PC-3 (cell line): ENCODE measurements at regions not wholly inside any gene's neighbourhood (a gene's known extent, or its start where the extent isn't known, plus 50 kb on each side); places are given as distances from the start of the nearest gene placed in this dataset.
"Not testable (repeated sequence)": the region's sequence is repeated elsewhere in the genome, so short reads cannot be mapped to it uniquely, and the experiment has no call there.

Source experiments
- ATAC-seq: fragments of 200-7000 bp; cut with Tn5 transposase; 2 replicates; pipeline ENCODE4 v1.9.1; 2020; ENCODE audit warnings: mild to moderate bottlenecking, moderate library complexity
- BruUV-seq: library from RNA; stranded (reverse); fragments of 400-500 nt; replicated peaks from 2 replicates; lab custom pipeline; 2021; lab: Mats Ljungman, UMichigan
- CTCF ChIA-PET: fragments of 300-600 bp; sonication (Branson Sonifier 250); formaldehyde crosslinking; loops from one replicate; lab custom pipeline; 2022; ENCODE audit warnings: antibody characterized with exemption; lab: Charles Lee
- POLR2A ChIA-PET: fragments of 300-600 bp; sonication (Branson Sonifier 250); formaldehyde crosslinking; loops from one replicate; lab custom pipeline; 2022; ENCODE audit warnings: antibody characterized with exemption; ENCODE audit not compliant: unreplicated experiment; lab: Charles Lee
- DNase-seq: peaks from one replicate; pipeline ENCODE4 v3.0.0-alpha.2; 2015
- H2AFZ ChIP-seq: fragments of 300-600 bp; sonication (generic); 2 replicates; pipeline ENCODE4 v1.6.0; 2016; ENCODE audit warnings: antibody characterized with exemption, low read length
- H3F3A ChIP-seq: fragments of 300-600 bp; sonication (generic); one replicate; pipeline ENCODE4 v1.6.0; 2017; ENCODE audit warnings: antibody characterized with exemption, low read length, control low read depth, mild to moderate bottlenecking; ENCODE audit not compliant: unreplicated experiment
- H3K27ac ChIP-seq: fragments of 300-600 bp; sonication (generic); 2 replicates; pipeline ENCODE4 v1.5.1; 2016; ENCODE audit warnings: mild to moderate bottlenecking, low read length
- H3K27me3 ChIP-seq: fragments of 300-600 bp; sonication (generic); 2 replicates; pipeline ENCODE4 v1.6.1; 2016; ENCODE audit warnings: low read length, mixed read lengths
- H3K36me3 ChIP-seq: fragments of 300-600 bp; sonication (generic); 2 replicates; pipeline ENCODE4 v1.6.1; 2016; ENCODE audit warnings: low read depth, mixed run types, low read length, mixed read lengths
- H3K4me1 ChIP-seq: fragments of 300-600 bp; sonication (generic); 2 replicates; pipeline ENCODE4 v1.5.1; 2016; ENCODE audit warnings: low read length; ENCODE audit not compliant: insufficient read depth
- H3K4me2 ChIP-seq: fragments of 300-600 bp; sonication (generic); 2 replicates; pipeline ENCODE4 v1.6.0; 2016; ENCODE audit warnings: low read length
- H3K4me3 ChIP-seq: fragments of 300-600 bp; sonication (generic); 2 replicates; pipeline ENCODE4 v1.5.1; 2016; ENCODE audit warnings: mild to moderate bottlenecking, low read length, mixed read lengths
- H3K79me2 ChIP-seq: fragments of 300-600 bp; sonication (generic); 2 replicates; pipeline ENCODE4 v1.6.1; 2017; ENCODE audit warnings: low read length, mixed read lengths
- H3K9ac ChIP-seq: fragments of 300-600 bp; sonication (generic); 2 replicates; pipeline ENCODE4 v1.6.0; 2016; ENCODE audit warnings: mild to moderate bottlenecking, low read length
- H3K9me2 ChIP-seq: fragments of 300-600 bp; sonication (generic); replicated peaks from 2 replicates; pipeline ENCODE4 v1.6.1; 2016; ENCODE audit warnings: mixed run types, low read length, mixed read lengths
- H3K9me3 ChIP-seq: fragments of 300-600 bp; sonication (generic); 2 replicates; pipeline ENCODE4 v1.6.1; 2016; ENCODE audit warnings: low read length, mixed read lengths
- H4K20me1 ChIP-seq: fragments of 300-600 bp; sonication (generic); 2 replicates; pipeline ENCODE4 v1.6.1; 2016; ENCODE audit warnings: low read length, mixed read lengths
- CTCF ChIP-seq: fragments of 300-600 bp; sonication (generic); conservative IDR thresholded peaks from 2 replicates; pipeline ENCODE4 v1.5.1; 2017; ENCODE audit warnings: antibody characterized with exemption, low read depth, mild to moderate bottlenecking, low read length
- EZH2 ChIP-seq: fragments of 300-600 bp; sonication (generic); IDR thresholded peaks from one replicate; pipeline ENCODE4 v1.6.1; 2017; ENCODE audit warnings: antibody characterized with exemption, mild to moderate bottlenecking, low read length; ENCODE audit not compliant: unreplicated experiment
- EZH2phosphoT487 ChIP-seq: fragments of 300-600 bp; sonication (generic); IDR thresholded peaks from 2 replicates; pipeline ENCODE4 v1.6.1; 2018; ENCODE audit warnings: mild to moderate bottlenecking, antibody characterized with exemption, low read length, borderline replicate concordance
- intact Hi-C: fragments of 100-400 bp; cut with micrococcal nuclease; formaldehyde crosslinking; loops from 2 replicates; pipeline ENCODE4 v1.9.0; 2023

- Histone ChIP-seq H3K9me2 (no peaks in the 10 kb centered on the region), H3K4me2 (no peak overlapping the region), H3K27me3 (peaks cover 10% of the 10 kb centered on the region; the same call in 1 of the 2 replicates), H3F3A (no peaks in the 10 kb centered on the region), H3K79me2 (no peaks in the 10 kb centered on the region), H2AFZ (no peak overlapping the region), H3K9me3 (no peaks in the 10 kb centered on the region), H3K4me1 (no peaks in the 10 kb centered on the region), H4K20me1 (no peaks in the 10 kb centered on the region), H3K9ac (no peak overlapping the region), H3K4me3 (no peak overlapping the region), H3K36me3 (no peaks in the 10 kb centered on the region), H3K27ac (no peak overlapping the region)
- BruUV-seq: no TSS peak
- ChIA-PET CTCF (no interaction called here), POLR2A (no interaction called here)
- intact Hi-C loops: no loop called here
- no peak for TF ChIP-seq EZH2phosphoT487
- no peak for TF ChIP-seq CTCF
- TF ChIP-seq EZH2: no peak
- ATAC-seq: no peak
- DNase-seq: no peak
Observed at GRCh38 chr3:173289072-173289471, 108.5 kb upstream of the NLGN1 start.

GRCh38 chr3:173287361-173287760 is 110.2 kb upstream of the NLGN1 start:
- no peaks in the 10 kb centered on the region for H3K36me3 ChIP-seq
- H3K79me2 ChIP-seq: no peaks in the 10 kb centered on the region
- no peak overlapping the region for H3K4me2 ChIP-seq
- H3K9me3 ChIP-seq: no peaks in the 10 kb centered on the region
- H3K4me3 ChIP-seq: no peak overlapping the region
- no peak overlapping the region for H3K27ac ChIP-seq
- peaks cover 19% of the 10 kb centered on the region; the same call in 1 of the 2 replicates for H3K27me3 ChIP-seq
- no peak for ATAC-seq
- no TSS peak for BruUV-seq
- no peak overlapping the region for H3K9ac ChIP-seq
- CTCF ChIA-PET: no interaction called here
- DNase-seq: peak; percentile 6
- intact Hi-C loops: no loop called here
- H3K9me2 ChIP-seq: no peaks in the 10 kb centered on the region
- no peak for TF ChIP-seq EZH2phosphoT487
- TF ChIP-seq EZH2: no peak
- no peak for TF ChIP-seq CTCF
- no peaks in the 10 kb centered on the region for H3F3A ChIP-seq
- no peaks in the 10 kb centered on the region for H4K20me1 ChIP-seq
- H2AFZ ChIP-seq: no peak overlapping the region
- POLR2A ChIA-PET: no interaction called here
- H3K4me1 ChIP-seq: no peaks in the 10 kb centered on the region

GRCh38 chr3:173286507-173286906 is 111.0 kb upstream of the NLGN1 start:
- H3K79me2 ChIP-seq, H3K27ac ChIP-seq, H4K20me1 ChIP-seq, BruUV-seq, H3K4me3 ChIP-seq, DNase-seq, H3K4me1 ChIP-seq, H3K36me3 ChIP-seq, H2AFZ ChIP-seq, intact Hi-C loops, H3K9me3 ChIP-seq, H3K9ac ChIP-seq, H3K9me2 ChIP-seq, ATAC-seq, POLR2A ChIA-PET, H3K4me2 ChIP-seq, CTCF ChIA-PET, H3F3A ChIP-seq: not testable (repeated sequence)
- peaks cover 19% of the 10 kb centered on the region; the same call in 1 of the 2 replicates for H3K27me3 ChIP-seq
